ENCODE measurements at regions not wholly inside any gene's neighbourhood (a gene's known extent, or its start where the extent isn't known, plus 50 kb on each side); places are given as distances from the start of the nearest gene placed in this dataset.

GRCh38 chr5:79850316-79850822, 140.7 kb downstream of the MTX3 start (continued):
- TF ChIP-seq SP2 (IDR thresholded peaks at IDR 0.05; ENCODE audit: low read length) (no peak), RAD21 (IDR thresholded peaks at IDR 0.05 in 1 of 2, conservative IDR thresholded peaks at IDR 0.05 in 1 of 2; ENCODE audit: low read depth in 2 of 2, low read length in 2 of 2) (no peak)
